Stimulated activated CD8-positive, alpha-beta memory T cell treated with anti-CD3 and anti-CD28 coated beads, Interleukin-15, amount 100 ng/mL, for 4 hours (primary cell): ENCODE measurements at regions not wholly inside any gene's neighbourhood (a gene's known extent, or its start where the extent isn't known, plus 50 kb on each side); places are given as distances from the start of the nearest gene placed in this dataset.

Experiments
- DNase-seq, 2 donors: peaks; one replicate each; pipeline ENCODE4 v3.0.0-alpha.2; 2020; ENCODE audit warnings: low read depth in 2 of 2

GRCh38 chr1:198904321-198904720 lies 265.5 kb downstream of the PTPRC start:
- DNase-seq: no peak

DNA sequence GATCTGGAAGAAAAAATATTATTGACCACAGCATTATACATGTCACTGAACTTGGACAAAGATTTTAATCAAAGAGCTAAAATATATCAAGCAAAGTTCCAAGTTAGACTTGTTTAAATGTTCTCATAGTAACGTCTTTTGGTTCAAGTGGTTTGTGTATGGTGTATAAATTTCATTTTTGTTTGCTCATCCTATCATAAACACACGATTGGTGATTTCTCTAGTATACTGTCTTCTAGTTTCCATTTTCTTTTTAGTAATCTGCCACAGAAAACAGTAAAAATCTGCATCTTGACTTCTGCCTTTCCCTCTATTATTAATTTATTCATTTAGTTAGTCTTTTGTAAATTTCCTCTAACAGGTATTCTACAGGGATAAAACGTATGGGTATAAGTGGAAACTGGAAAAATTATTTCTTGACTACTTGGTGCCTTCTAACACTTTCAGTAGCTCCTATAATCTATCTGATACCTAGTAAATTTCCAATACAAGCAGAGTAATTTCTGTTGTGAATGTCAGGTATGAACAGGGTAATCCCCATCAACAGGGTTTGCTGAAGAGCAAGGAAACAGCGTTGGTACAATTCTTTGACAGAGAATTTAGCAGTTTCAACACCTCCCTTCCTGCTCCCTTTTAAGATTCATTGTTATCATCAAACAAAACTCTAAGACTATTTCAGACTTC lies 268.0 kb downstream of the PTPRC start:
- no peak for DNase-seq

DNA sequence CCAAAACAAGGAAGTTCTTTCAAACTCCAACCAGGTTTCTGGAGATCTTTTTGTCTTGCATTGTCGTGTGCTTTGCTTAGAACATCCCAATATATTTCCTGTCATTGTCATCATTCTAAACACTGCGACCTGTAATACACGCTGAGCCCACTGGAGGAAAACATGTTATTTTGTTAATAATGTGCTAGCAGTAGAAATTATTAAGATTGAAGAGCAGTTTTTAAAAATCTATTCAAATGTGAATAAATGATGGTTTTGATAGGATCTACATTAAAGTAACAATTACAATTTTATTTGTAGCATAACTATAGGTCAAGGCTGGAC lies 268.5 kb downstream of the PTPRC start:
- DNase-seq: no peak

- no peak for DNase-seq
These were observed 270.2 kb downstream of the PTPRC start for GRCh38 chr1:198908995-198909394.

- no peak for DNase-seq
These were observed 271.1 kb downstream of the PTPRC start for GRCh38 chr1:198909973-198910372.

GRCh38 chr1:198910816-198911215 lies 272.0 kb downstream of the PTPRC start:
- DNase-seq: no peak

- no peak for DNase-seq
These were observed 273.2 kb downstream of the PTPRC start for GRCh38 chr1:198912046-198912445.

DNA sequence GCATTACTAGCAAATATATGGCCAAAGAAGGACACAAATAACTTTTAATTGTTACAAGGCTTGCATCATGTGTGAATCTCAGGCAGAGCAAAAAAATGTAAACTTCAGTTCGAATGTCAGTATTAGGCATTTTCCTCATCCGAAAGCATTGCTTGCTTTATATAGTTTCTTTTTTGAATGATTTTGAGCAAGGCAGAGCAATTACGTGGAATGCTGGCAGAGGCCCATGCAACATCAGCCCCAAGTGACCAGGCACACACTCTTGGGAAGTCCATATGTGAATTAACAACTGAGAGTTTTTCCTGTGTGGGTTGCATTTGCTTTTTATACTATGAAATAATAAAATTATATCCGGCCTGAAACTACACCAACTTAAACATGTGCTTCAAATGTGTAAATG lies 274.8 kb downstream of the PTPRC start:
- no peak for DNase-seq

DNA sequence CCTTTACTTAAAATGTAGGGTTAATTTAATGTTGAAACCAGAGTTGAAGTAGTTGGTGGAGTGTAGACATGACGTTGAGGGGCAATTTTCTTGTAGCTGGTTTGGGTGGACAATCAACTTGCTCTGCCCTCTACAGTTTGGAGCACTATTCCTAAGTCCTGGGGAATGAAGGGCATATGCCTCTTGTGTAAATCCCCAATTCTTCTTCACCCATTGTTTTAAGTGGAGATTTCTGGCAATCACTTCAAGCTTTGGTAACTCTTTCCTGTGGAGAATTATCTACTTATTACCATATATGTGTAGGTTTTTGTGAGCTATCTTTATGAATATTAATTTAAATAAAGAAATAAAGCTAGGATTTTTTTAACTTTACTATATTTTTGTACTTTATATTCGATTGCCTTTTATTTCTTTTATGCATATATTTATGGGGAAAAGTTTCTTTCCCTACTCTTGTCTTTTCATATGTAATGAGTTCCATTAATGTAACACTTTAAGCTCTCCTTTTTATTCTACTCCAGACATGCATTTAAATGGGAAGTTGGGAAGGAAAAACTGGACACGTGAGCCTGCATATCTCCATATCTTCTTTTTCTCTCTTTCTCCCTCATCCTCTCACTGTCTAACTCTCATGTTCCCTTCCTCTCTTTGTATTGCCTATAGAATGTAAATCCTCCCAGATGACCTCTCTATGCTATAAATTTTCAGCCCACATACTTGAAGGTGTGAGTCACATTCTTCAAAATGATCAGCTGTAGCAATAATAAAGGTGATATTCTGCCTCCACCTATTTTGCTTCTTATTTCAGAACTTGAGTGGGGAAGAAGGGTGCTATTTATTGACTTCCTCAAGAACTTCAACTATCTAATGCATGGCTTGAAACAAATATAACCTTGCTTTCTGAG lies 276.7 kb downstream of the PTPRC start:
- no peak for DNase-seq

GRCh38 chr1:198917226-198917625 lies 278.4 kb downstream of the PTPRC start:
- DNase-seq: no peak

DNA sequence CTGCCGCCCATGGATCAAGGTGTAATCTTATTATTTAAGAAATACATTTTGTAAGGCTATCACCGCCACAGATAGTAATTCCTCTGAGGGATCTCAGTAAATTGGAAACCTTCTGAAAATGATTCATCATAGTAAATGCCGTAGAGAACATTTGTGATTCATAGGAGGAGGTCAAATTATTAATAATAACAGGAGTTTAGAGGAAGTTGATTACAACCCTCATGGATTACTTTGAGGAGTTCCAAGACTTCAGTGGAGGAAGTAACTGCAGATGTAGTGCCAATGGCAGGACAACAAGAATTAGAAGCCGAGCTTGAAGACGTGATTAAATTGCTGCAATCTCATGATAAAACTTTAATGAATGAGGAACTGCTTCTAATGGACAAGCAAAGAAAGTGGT lies 280.1 kb downstream of the PTPRC start:
- no peak for DNase-seq

GRCh38 chr1:198919667-198920398 lies 281.0 kb downstream of the PTPRC start:
- DNase-seq: no peak

DNA sequence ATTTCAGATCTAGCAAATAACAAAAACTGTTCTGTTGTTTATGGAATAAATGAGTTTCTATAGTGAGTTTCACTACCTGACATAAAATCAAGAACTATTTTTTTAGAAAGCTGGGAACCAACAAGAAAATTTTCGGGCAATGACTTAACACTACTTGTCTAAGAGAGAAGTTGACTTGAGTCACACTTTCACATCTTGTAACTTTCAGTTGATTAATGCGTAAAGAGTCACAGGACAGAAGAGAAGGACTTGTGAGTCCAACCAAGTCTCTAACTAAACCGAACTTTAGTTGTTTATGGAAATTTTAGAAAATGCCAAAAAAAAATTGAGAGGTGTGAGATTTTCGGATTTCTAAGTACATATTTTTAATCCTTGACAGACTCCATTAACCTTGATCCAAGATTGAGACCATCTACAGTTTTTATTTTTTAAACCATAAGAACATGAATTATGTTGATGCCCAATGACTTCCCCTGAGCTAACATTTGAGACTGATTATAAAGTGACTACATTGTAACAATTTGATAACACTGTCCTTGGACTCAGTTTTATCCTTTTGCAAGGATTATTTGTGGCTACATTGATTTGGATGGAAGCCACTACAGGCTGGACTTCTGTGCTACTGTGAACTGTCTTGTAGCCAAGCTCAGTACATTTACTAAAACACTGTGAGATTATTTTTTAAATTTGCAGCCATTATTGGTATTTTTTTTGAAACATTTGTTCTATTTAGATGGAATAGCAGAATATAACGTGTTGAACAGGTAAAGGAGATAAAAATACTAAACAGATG lies 284.0 kb downstream of the PTPRC start:
- no peak for DNase-seq

DNA sequence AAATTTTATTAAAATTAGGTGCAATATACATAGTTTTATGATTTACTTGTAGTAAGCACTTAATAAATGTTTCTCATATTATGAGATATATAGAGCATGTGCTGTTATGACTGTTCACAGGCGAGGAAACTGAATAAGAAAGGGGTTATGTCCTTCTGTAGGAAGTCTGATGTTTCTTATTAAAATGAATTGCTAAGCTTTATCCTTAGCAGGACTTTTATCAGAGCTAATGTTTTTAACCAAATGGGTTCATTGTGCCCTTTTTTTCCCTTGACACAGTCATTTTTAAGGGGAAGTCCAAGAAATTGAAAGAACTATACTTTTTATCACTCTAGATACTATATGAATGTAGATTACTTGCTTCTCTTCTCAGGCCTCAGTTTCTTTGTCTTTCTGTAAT lies 285.2 kb downstream of the PTPRC start:
- no peak for DNase-seq

GRCh38 chr1:198925567-198925966 lies 286.7 kb downstream of the PTPRC start:
- DNase-seq: no peak

GRCh38 chr1:198927129-198927528 lies 288.3 kb downstream of the PTPRC start:
- no peak for DNase-seq

DNA sequence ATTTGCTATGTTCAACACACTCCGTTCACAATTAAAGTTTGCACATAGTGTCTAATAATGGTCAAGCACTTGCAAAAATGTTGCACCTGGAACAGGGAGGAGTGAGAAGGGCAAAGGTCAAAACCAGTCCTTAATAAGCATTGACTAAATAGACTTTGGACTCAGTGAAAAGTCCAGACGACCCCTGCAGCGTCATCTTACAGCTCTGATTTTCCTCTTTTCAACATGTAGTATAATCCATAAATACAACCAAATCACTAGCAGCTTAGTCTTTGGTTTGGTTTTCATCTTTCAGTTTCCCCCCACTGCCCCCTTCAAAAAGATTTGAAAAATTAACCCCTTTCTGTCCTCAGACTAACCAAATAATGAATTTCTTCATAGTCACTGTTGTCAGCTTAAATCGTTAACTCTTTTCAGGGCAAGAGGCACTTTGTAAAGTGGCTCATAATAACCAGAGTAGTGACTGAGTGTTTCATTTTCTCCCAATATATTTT lies 290.3 kb downstream of the PTPRC start:
- no peak for DNase-seq

GRCh38 chr1:198929961-198930599 lies 291.2 kb downstream of the PTPRC start:
- no peak for DNase-seq

GRCh38 chr1:198932351-198932991 lies 293.6 kb downstream of the PTPRC start:
- DNase-seq: no peak

- DNase-seq: no peak
These were observed 294.8 kb downstream of the PTPRC start for GRCh38 chr1:198933515-198934222.
